ENCODE measurements at regions not wholly inside any gene's neighbourhood (a gene's known extent, or its start where the extent isn't known, plus 50 kb on each side); places are given as distances from the start of the nearest gene placed in this dataset.

- POLR2A ChIA-PET = no interaction called here
- CTCF ChIA-PET = interaction anchor here (1.3 kb wide), 1 partner anchor 10 kb away, joined by 3 read pairs; no protein-coding TSS in a partner anchor
- TF ChIP-seq CTCF (IDR thresholded peaks at IDR 0.05; ENCODE audit: control extremely low read depth, extremely low read depth, low read depth, missing control alignments) = no peak
- no peak for DNase-seq (ENCODE audit: extremely low spot score)
Observed at GRCh38 chr14:98951031-98951430, 321.0 kb downstream of the BCL11B start.

- DNase-seq (ENCODE audit: extremely low spot score) = no peak
- TF ChIP-seq CTCF (IDR thresholded peaks at IDR 0.05; ENCODE audit: control extremely low read depth, extremely low read depth, low read depth, missing control alignments) = no peak
- POLR2A ChIA-PET = no interaction called here
- CTCF ChIA-PET = no interaction called here
Observed at GRCh38 chr14:98951521-98952152, 320.4 kb downstream of the BCL11B start.

- CTCF ChIA-PET = no interaction called here
- no peak for DNase-seq (ENCODE audit: extremely low spot score)
- TF ChIP-seq CTCF (IDR thresholded peaks at IDR 0.05; ENCODE audit: control extremely low read depth, extremely low read depth, low read depth, missing control alignments) = no peak
- POLR2A ChIA-PET = no interaction called here
Observed at GRCh38 chr14:98952593-98953350, 319.2 kb downstream of the BCL11B start.

- POLR2A ChIA-PET = no interaction called here
- CTCF ChIA-PET = interaction anchor here (2.0 kb wide), 1 partner anchor 8 kb away, joined by 5 read pairs; no protein-coding TSS in a partner anchor
- TF ChIP-seq CTCF (IDR thresholded peaks at IDR 0.05; ENCODE audit: control extremely low read depth, extremely low read depth, low read depth, missing control alignments) = no peak
- DNase-seq (ENCODE audit: extremely low spot score) = no peak
Observed at GRCh38 chr14:98953551-98954348, 318.2 kb downstream of the BCL11B start.

GRCh38 chr14:98954349-98955000, 317.5 kb downstream of the BCL11B start:
- ChIA-PET POLR2A (no interaction called here), CTCF (interaction anchor here (0.8 to 2.0 kb wide), 2 partner anchors 9 to 11 kb away, joined by 3 to 5 read pairs; no protein-coding TSS in a partner anchor)
- no peak for DNase-seq (ENCODE audit: extremely low spot score)
- no peak for TF ChIP-seq CTCF (IDR thresholded peaks at IDR 0.05; ENCODE audit: control extremely low read depth, extremely low read depth, low read depth, missing control alignments)
